Tibial artery (tissue), 4 donors: ENCODE measurements at regions not wholly inside any gene's neighbourhood (a gene's known extent, or its start where the extent isn't known, plus 50 kb on each side); places are given as distances from the start of the nearest gene placed in this dataset.

ENCODE experiments used
- DNase-seq, 2 donors: peaks; one replicate each; pipeline ENCODE4 v3.0.0-alpha.2; 2019
- H3K27ac ChIP-seq, 2 donors: fragments of 200-600 bp; sonication (generic) in 1 of 2; 1 replicate in 1 of 2; 2 replicates in 1 of 2; pipeline ENCODE4 v1.5.1; 2018 to 2019; ENCODE audit warnings: mild to moderate bottlenecking in 1 of 2
- H3K27me3 ChIP-seq, 2 donors: fragments of 200-600 bp; sonication (generic) in 1 of 2; one replicate each; pipeline versions ENCODE4 v1.5.1 to v1.6.0; 2016 to 2019
- H3K36me3 ChIP-seq, 3 donors: fragments of 200-600 bp; sonication (generic) in 2 of 3; one replicate each; pipeline ENCODE4 v1.5.1; 2016 to 2019; ENCODE audit warnings: mild to moderate bottlenecking in 2 of 3
- H3K4me1 ChIP-seq, 4 donors: fragments of 200-600 bp; sonication (generic) in 2 of 4; 1 replicate in 3 of 4; 2 replicates in 1 of 4; pipeline ENCODE4 v1.5.1; 2016 to 2019
- H3K4me3 ChIP-seq, 2 donors: fragments of 200-600 bp; sonication (generic) in 1 of 2; 1 replicate in 1 of 2; 2 replicates in 1 of 2; pipeline ENCODE4 v1.5.1; 2018 to 2019; ENCODE audit warnings: mild to moderate bottlenecking in 2 of 2
- H3K9me3 ChIP-seq, 3 donors: fragments of 200-600 bp; sonication (generic) in 1 of 3; one replicate each; pipeline ENCODE4 v1.5.1; 2016 to 2019
- CTCF ChIP-seq, 2 experiments: fragments of 200-600 bp in 1 of 2; fragments of 450-650 bp in 1 of 2; IDR thresholded peaks; one replicate each; pipeline ENCODE4 v1.5.1; 2017 to 2019; ENCODE audit warnings: antibody characterized with exemption in 2 of 2, mild to moderate bottlenecking in 1 of 2, moderate library complexity in 1 of 2
- intact Hi-C: fragments of 100-400 bp; cut with DNase I; formaldehyde crosslinking; loops from one replicate; pipeline ENCODE4 v1.15.0; 2023; ENCODE audit warnings: low total_unique reads

GRCh38 chr6:6711031-6711785, 122.7 kb downstream of the LY86 start:
- no peaks in the 10 kb centered on the region for H3K9me3 ChIP-seq
- intact Hi-C loops: no loop called here
- DNase-seq: no peak
- H3K36me3 ChIP-seq: no peaks in the 10 kb centered on the region
- no peak for TF ChIP-seq CTCF (IDR thresholded peaks at IDR 0.05)
- peaks cover 0 to 3% of the 10 kb centered on the region in 2 donors for H3K27me3 ChIP-seq
- no peak overlapping the region for H3K4me3 ChIP-seq
- peaks cover 0 to 12% (median 4%) of the 10 kb centered on the region in 4 donors for H3K4me1 ChIP-seq
- no peak overlapping the region for H3K27ac ChIP-seq

GRCh38 chr6:6711832-6712448, 123.4 kb downstream of the LY86 start:
- Histone ChIP-seq H3K4me3 (no peak overlapping the region), H3K27me3 (peaks cover 0 to 3% of the 10 kb centered on the region in 2 donors), H3K27ac (no peak overlapping the region), H3K36me3 (no peaks in the 10 kb centered on the region), H3K9me3 (no peaks in the 10 kb centered on the region), H3K4me1 (peaks cover 0 to 12% (median 4%) of the 10 kb centered on the region in 4 donors)
- no peak for TF ChIP-seq CTCF (IDR thresholded peaks at IDR 0.05)
- intact Hi-C loops: no loop called here
- no peak for DNase-seq

GRCh38 chr6:6712449-6713403, 124.2 kb downstream of the LY86 start:
- H3K27ac ChIP-seq: no peak overlapping the region
- H3K4me3 ChIP-seq: no peak overlapping the region
- no peak for TF ChIP-seq CTCF (IDR thresholded peaks at IDR 0.05)
- no peaks in the 10 kb centered on the region for H3K36me3 ChIP-seq
- intact Hi-C loops: no loop called here
- H3K4me1 ChIP-seq: peaks cover 0 to 12% (median 4%) of the 10 kb centered on the region in 4 donors
- H3K9me3 ChIP-seq: no peaks in the 10 kb centered on the region
- peaks cover 0 to 3% of the 10 kb centered on the region in 2 donors for H3K27me3 ChIP-seq
- no peak for DNase-seq

GRCh38 chr6:6713657-6714056, 125.1 kb downstream of the LY86 start:
- peaks cover 0 to 12% (median 4%) of the 10 kb centered on the region in 4 donors for H3K4me1 ChIP-seq
- no peaks in the 10 kb centered on the region for H3K9me3 ChIP-seq
- peaks cover 0 to 3% of the 10 kb centered on the region in 2 donors for H3K27me3 ChIP-seq
- intact Hi-C loops: no loop called here
- no peak for DNase-seq
- no peak overlapping the region for H3K4me3 ChIP-seq
- no peaks in the 10 kb centered on the region for H3K36me3 ChIP-seq
- no peak overlapping the region for H3K27ac ChIP-seq
- no peak for TF ChIP-seq CTCF (IDR thresholded peaks at IDR 0.05)

- intact Hi-C loops: no loop called here
- DNase-seq: no peak
These were observed 125.8 kb downstream of the LY86 start for GRCh38 chr6:6714118-6714897.

More at GRCh38 chr6:6714118-6714897, 125.8 kb downstream of the LY86 start:
- Histone ChIP-seq H3K4me1 (peaks cover 0 to 12% (median 4%) of the 10 kb centered on the region in 4 donors), H3K4me3 (no peak overlapping the region), H3K27me3 (peaks cover 0 to 3% of the 10 kb centered on the region in 2 donors), H3K9me3 (no peaks in the 10 kb centered on the region), H3K36me3 (no peaks in the 10 kb centered on the region), H3K27ac (no peak overlapping the region)
- TF ChIP-seq CTCF (IDR thresholded peaks at IDR 0.05): no peak
